OCI-LY7 (cell line): ENCODE measurements at regions not wholly inside any gene's neighbourhood (a gene's known extent, or its start where the extent isn't known, plus 50 kb on each side); places are given as distances from the start of the nearest gene placed in this dataset.

Source experiments
- CTCF ChIP-seq: fragments of 200-600 bp; sonication (generic); conservative IDR thresholded peaks from 2 replicates; pipeline ENCODE4 v1.5.1; 2014; ENCODE audit warnings: mild to moderate bottlenecking, antibody characterized with exemption, low read length, moderate library complexity, mixed read lengths
- EZH2phosphoT487 ChIP-seq: fragments of 200-600 bp; sonication (generic); IDR thresholded peaks from 2 replicates; pipeline ENCODE4 v1.6.1; 2018; ENCODE audit warnings: low read depth, borderline replicate concordance, mild to moderate bottlenecking, mixed run types, antibody characterized with exemption, low read length, moderate library complexity, mixed read lengths

GRCh38 chr7:112929421-112929820 is 139.2 kb upstream of the TMEM168 start:
- TF ChIP-seq CTCF = no peak
- TF ChIP-seq EZH2phosphoT487 = no peak
